Neural cell (in vitro differentiated cells): ENCODE measurements at regions not wholly inside any gene's neighbourhood (a gene's known extent, or its start where the extent isn't known, plus 50 kb on each side); places are given as distances from the start of the nearest gene placed in this dataset.

Experiments used
- H2AFZ ChIP-seq: fragments of 200-600, 300-800 bp; sonication (generic), shearing (Covaris generic); 2 replicates; pipeline ENCODE4 v1.6.0; 2014; ENCODE audit warnings: low read depth, mild to moderate bottlenecking, antibody characterized with exemption, low read length, moderate library complexity
- H3F3A ChIP-seq: fragments of 200-600 bp; shearing (Covaris generic); 2 replicates; pipeline ENCODE4 v1.6.1; 2016; ENCODE audit warnings: mild to moderate bottlenecking, moderate library complexity, mixed read lengths, antibody characterized with exemption, low read length; ENCODE audit not compliant: insufficient read depth, poor library complexity, severe bottlenecking
- H3K27ac ChIP-seq: fragments of 200-600, 300-800 bp; sonication (generic), shearing (Covaris generic); 2 replicates; pipeline ENCODE4 v1.5.1; 2014; ENCODE audit warnings: mild to moderate bottlenecking, low read length, moderate library complexity
- H3K27me3 ChIP-seq: fragments of 300-800, 200-600 bp; sonication (generic), shearing (Covaris generic); 2 replicates; pipeline ENCODE4 v1.6.0; 2014; ENCODE audit warnings: mild to moderate bottlenecking, low read depth, low read length, moderate library complexity; ENCODE audit not compliant: insufficient read depth
- H3K36me3 ChIP-seq: fragments of 300-800, 200-600 bp; sonication (generic), shearing (Covaris generic); 2 replicates; pipeline ENCODE4 v1.5.1; 2014; ENCODE audit warnings: mild to moderate bottlenecking, antibody characterized with exemption, low read length, moderate library complexity; ENCODE audit not compliant: insufficient read depth
- H3K4me2 ChIP-seq: fragments of 300-800, 200-600 bp; sonication (generic), shearing (Covaris generic); 2 replicates; pipeline ENCODE4 v1.6.0; 2014; ENCODE audit warnings: mild to moderate bottlenecking, low read length
- H3K4me3 ChIP-seq: fragments of 300-800, 200-600 bp; sonication (generic), shearing (Covaris generic); 2 replicates; pipeline ENCODE4 v1.5.1; 2014; ENCODE audit warnings: mild to moderate bottlenecking, low read length, moderate library complexity
- H3K79me2 ChIP-seq: fragments of 200-600 bp; shearing (Covaris generic); replicated peaks from 2 replicates; pipeline ENCODE4 v1.6.0; 2014; ENCODE audit warnings: mild to moderate bottlenecking, low read length, moderate library complexity; ENCODE audit not compliant: insufficient read depth
- H3K9ac ChIP-seq: fragments of 300-800, 200-600 bp; sonication (generic), shearing (Covaris generic); 2 replicates; pipeline ENCODE4 v1.6.1; 2016; ENCODE audit warnings: mild to moderate bottlenecking, low read length, mixed read lengths
- H3K9me2 ChIP-seq: fragments of 200-600 bp; shearing (Covaris generic); 2 replicates; pipeline ENCODE4 v1.6.1; 2016; ENCODE audit warnings: mild to moderate bottlenecking, low read length, mixed read lengths; ENCODE audit not compliant: insufficient read depth
- H3K9me3 ChIP-seq: fragments of 200-600, 300-800 bp; sonication (generic), shearing (Covaris generic); 2 replicates; pipeline ENCODE4 v1.6.1; 2016; ENCODE audit warnings: mild to moderate bottlenecking, mixed run types, low read length, moderate library complexity, mixed read lengths
- H4K20me1 ChIP-seq: fragments of 200-600 bp; shearing (Covaris generic); 2 replicates; pipeline ENCODE4 v1.6.1; 2016; ENCODE audit warnings: mild to moderate bottlenecking, mixed run types; ENCODE audit not compliant: insufficient read depth
- EP300 ChIP-seq: fragments of 450-650 bp; conservative IDR thresholded peaks from 2 replicates; pipeline ENCODE4 v1.6.1; 2014; ENCODE audit warnings: antibody characterized with exemption, mild to moderate bottlenecking, moderate library complexity; ENCODE audit not compliant: poor library complexity, severe bottlenecking
- EZH2 ChIP-seq: fragments of 200-600, 300-800 bp; shearing (Covaris generic), sonication (generic); IDR thresholded peaks from 2 replicates; pipeline ENCODE4 v1.6.1; 2014; ENCODE audit warnings: antibody characterized with exemption, low read length, borderline replicate concordance, mild to moderate bottlenecking; ENCODE audit not compliant: insufficient read depth, poor library complexity, severe bottlenecking
- MXI1 ChIP-seq: fragments of 450-650 bp; conservative IDR thresholded peaks from 2 replicates; pipeline ENCODE4 v1.6.1; 2014; ENCODE audit warnings: antibody characterized with exemption, mild to moderate bottlenecking; ENCODE audit not compliant: poor library complexity, severe bottlenecking
- POLR2AphosphoS5 ChIP-seq: IDR thresholded peaks from 2 replicates; pipeline ENCODE4 v1.6.1; 2012
- RAD21 ChIP-seq: fragments of 450-650 bp; conservative IDR thresholded peaks from 2 replicates; pipeline ENCODE4 v1.6.1; 2014; ENCODE audit warnings: antibody characterized with exemption, mild to moderate bottlenecking, moderate library complexity
- SMC3 ChIP-seq: fragments of 450-650 bp; conservative IDR thresholded peaks from 2 replicates; pipeline ENCODE4 v1.6.1; 2014; ENCODE audit warnings: antibody characterized with exemption, mild to moderate bottlenecking, moderate library complexity; ENCODE audit not compliant: poor library complexity
- TAF1 ChIP-seq: IDR thresholded peaks from 2 replicates; pipeline ENCODE4 v1.6.1; 2012; ENCODE audit warnings: low read depth
- TF ChIP-seq, protein P1 (sequence below): IDR thresholded peaks from 2 replicates; pipeline ENCODE4 v1.6.1; 2012; ENCODE audit warnings: borderline replicate concordance
- TF ChIP-seq, protein P2 (sequence below): fragments of 450-650 bp; IDR thresholded peaks from 2 replicates; pipeline ENCODE4 v1.5.1; 2014; ENCODE audit warnings: antibody characterized with exemption, mild to moderate bottlenecking, moderate library complexity; ENCODE audit not compliant: poor library complexity, severe bottlenecking

DNA sequence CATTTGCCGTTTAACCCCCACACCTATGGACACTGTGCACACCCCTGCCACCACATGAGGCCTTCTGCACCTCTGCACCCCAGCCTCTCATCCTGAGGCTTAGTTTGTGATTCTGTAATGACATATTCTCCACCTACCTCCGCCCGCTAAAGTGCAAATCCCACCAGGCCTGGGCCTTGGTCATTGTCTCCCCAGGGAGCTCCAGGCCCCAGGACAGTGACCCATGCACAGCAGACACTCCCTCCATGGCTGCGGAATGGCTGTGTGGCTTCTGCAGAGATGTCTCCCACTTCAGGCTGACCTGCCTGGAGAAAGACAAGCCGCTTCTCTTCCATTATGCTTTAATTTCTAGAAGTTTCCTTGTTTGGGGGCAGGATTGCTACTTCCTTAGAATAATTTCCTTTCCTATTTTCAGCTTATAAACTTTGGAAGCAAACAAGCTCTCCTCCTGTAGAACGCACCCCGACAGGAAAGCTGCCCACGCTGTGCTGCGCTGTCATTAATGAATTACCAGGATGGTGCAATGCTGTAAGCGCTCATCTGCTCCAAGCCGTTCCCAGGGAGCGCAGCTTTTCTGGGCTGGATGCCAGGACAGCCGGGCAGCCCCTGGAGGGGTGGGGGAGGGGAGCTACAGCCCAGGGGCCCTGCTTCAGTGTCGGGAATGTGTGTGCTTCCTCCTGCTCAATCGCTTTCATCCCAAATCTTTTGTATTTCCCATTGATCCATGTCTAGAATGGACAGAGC lies 618.0 kb downstream of the BRD1 start:
- no peaks in the 10 kb centered on the region for H3K79me2 ChIP-seq
- no peak overlapping the region for H3K4me3 ChIP-seq
- no peaks in the 10 kb centered on the region for H3F3A ChIP-seq
- no peaks in the 10 kb centered on the region for H3K9me3 ChIP-seq
- H3K27ac ChIP-seq: no peak overlapping the region
- no peaks in the 10 kb centered on the region for H3K9me2 ChIP-seq
- H3K27me3 ChIP-seq: no peaks in the 10 kb centered on the region
- no peak overlapping the region for H3K9ac ChIP-seq
- TF ChIP-seq RAD21: no peak
- TF ChIP-seq, protein P1, sequence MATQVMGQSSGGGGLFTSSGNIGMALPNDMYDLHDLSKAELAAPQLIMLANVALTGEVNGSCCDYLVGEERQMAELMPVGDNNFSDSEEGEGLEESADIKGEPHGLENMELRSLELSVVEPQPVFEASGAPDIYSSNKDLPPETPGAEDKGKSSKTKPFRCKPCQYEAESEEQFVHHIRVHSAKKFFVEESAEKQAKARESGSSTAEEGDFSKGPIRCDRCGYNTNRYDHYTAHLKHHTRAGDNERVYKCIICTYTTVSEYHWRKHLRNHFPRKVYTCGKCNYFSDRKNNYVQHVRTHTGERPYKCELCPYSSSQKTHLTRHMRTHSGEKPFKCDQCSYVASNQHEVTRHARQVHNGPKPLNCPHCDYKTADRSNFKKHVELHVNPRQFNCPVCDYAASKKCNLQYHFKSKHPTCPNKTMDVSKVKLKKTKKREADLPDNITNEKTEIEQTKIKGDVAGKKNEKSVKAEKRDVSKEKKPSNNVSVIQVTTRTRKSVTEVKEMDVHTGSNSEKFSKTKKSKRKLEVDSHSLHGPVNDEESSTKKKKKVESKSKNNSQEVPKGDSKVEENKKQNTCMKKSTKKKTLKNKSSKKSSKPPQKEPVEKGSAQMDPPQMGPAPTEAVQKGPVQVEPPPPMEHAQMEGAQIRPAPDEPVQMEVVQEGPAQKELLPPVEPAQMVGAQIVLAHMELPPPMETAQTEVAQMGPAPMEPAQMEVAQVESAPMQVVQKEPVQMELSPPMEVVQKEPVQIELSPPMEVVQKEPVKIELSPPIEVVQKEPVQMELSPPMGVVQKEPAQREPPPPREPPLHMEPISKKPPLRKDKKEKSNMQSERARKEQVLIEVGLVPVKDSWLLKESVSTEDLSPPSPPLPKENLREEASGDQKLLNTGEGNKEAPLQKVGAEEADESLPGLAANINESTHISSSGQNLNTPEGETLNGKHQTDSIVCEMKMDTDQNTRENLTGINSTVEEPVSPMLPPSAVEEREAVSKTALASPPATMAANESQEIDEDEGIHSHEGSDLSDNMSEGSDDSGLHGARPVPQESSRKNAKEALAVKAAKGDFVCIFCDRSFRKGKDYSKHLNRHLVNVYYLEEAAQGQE: no peak
- TF ChIP-seq, protein P2, sequence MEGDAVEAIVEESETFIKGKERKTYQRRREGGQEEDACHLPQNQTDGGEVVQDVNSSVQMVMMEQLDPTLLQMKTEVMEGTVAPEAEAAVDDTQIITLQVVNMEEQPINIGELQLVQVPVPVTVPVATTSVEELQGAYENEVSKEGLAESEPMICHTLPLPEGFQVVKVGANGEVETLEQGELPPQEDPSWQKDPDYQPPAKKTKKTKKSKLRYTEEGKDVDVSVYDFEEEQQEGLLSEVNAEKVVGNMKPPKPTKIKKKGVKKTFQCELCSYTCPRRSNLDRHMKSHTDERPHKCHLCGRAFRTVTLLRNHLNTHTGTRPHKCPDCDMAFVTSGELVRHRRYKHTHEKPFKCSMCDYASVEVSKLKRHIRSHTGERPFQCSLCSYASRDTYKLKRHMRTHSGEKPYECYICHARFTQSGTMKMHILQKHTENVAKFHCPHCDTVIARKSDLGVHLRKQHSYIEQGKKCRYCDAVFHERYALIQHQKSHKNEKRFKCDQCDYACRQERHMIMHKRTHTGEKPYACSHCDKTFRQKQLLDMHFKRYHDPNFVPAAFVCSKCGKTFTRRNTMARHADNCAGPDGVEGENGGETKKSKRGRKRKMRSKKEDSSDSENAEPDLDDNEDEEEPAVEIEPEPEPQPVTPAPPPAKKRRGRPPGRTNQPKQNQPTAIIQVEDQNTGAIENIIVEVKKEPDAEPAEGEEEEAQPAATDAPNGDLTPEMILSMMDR: no peak
- TF ChIP-seq SMC3: no peak
- no peak for TF ChIP-seq EP300
- TF ChIP-seq EZH2: no peak
- TF ChIP-seq MXI1: no peak
- no peak for TF ChIP-seq TAF1
- no peak for TF ChIP-seq POLR2AphosphoS5
- no peaks in the 10 kb centered on the region for H4K20me1 ChIP-seq
- no peak overlapping the region for H2AFZ ChIP-seq
- H3K4me2 ChIP-seq: no peak overlapping the region
- H3K36me3 ChIP-seq: no peaks in the 10 kb centered on the region

DNA sequence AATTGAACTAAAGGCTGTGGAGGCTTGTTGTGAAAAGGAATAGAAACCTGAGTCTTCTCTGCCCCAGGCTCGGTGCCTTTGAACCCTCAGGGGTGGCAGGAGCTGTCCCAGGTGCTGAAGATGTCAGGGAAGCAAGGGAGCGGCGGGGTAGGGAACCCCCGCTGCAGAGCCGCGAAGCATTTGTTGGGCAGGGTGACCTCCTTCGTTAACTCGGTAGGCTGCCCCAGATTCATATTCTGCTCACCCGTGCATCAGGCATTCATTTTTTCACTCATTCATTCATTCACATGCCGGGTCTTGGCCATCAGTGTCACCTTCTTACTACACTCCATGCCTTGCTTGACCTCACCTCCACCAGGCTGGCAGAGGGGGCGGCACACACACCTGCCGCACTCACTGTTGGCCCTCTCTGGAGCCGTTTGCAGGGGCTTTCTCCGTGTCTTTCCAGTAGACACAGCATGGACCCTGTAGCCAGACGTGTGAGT lies 618.9 kb downstream of the BRD1 start:
- TF ChIP-seq, protein P1: no peak
- no peak for TF ChIP-seq POLR2AphosphoS5
- TF ChIP-seq EP300: no peak
- no peak for TF ChIP-seq TAF1
- no peak for TF ChIP-seq MXI1
- TF ChIP-seq, protein P2: no peak
- no peak for TF ChIP-seq RAD21
- no peak for TF ChIP-seq SMC3
- TF ChIP-seq EZH2: no peak
- Histone ChIP-seq H3K9me2 (no peaks in the 10 kb centered on the region), H2AFZ (no peak overlapping the region)

More for the DNA sequence above, 618.9 kb downstream of the BRD1 start:
- no peaks in the 10 kb centered on the region for H3K36me3 ChIP-seq
- no peak overlapping the region for H3K4me2 ChIP-seq
- no peak overlapping the region for H3K9ac ChIP-seq
- no peaks in the 10 kb centered on the region for H3K9me3 ChIP-seq
- H4K20me1 ChIP-seq: no peaks in the 10 kb centered on the region
- no peak overlapping the region for H3K4me3 ChIP-seq
- no peaks in the 10 kb centered on the region for H3K79me2 ChIP-seq
- H3K27me3 ChIP-seq: no peaks in the 10 kb centered on the region
- no peak overlapping the region for H3K27ac ChIP-seq
- H3F3A ChIP-seq: no peaks in the 10 kb centered on the region
